Memory B cell (primary cell): ENCODE measurements at regions not wholly inside any gene's neighbourhood (a gene's known extent, or its start where the extent isn't known, plus 50 kb on each side); places are given as distances from the start of the nearest gene placed in this dataset.
"Not testable (repeated sequence)": the region's sequence is repeated elsewhere in the genome, so short reads cannot be mapped to it uniquely, and the experiment has no call there.

ENCODE experiments used
- ATAC-seq: fragments of 150-1000 bp; cut with Tn5 transposase; 2 replicates; pipeline ENCODE4 v1.10.0; 2021; ENCODE audit warnings: low read depth, mild to moderate bottlenecking, moderate library complexity
- DNase-seq, 2 donors: peaks; one replicate each; pipeline ENCODE4 v3.0.0; 2022; ENCODE audit warnings: low spot score in 2 of 2
- H3K27ac Mint-ChIP-seq: one replicate; pipeline ENCODE4 v1.8.0; 2022; ENCODE audit warnings: mild to moderate bottlenecking, moderate library complexity, mixed read lengths
- H3K27me3 Mint-ChIP-seq: one replicate; pipeline ENCODE4 v1.8.0; 2022; ENCODE audit warnings: mixed read lengths
- H3K36me3 Mint-ChIP-seq: one replicate; pipeline ENCODE4 v1.8.0; 2022; ENCODE audit warnings: mild to moderate bottlenecking, mixed read lengths
- H3K4me1 Mint-ChIP-seq: one replicate; pipeline ENCODE4 v1.8.0; 2022; ENCODE audit warnings: mixed read lengths
- H3K4me3 Mint-ChIP-seq: one replicate; pipeline ENCODE4 v1.8.0; 2022; ENCODE audit warnings: mild to moderate bottlenecking, moderate library complexity, mixed read lengths
- H3K9me3 Mint-ChIP-seq: one replicate; pipeline ENCODE4 v1.8.0; 2022; ENCODE audit warnings: mixed read lengths

DNA sequence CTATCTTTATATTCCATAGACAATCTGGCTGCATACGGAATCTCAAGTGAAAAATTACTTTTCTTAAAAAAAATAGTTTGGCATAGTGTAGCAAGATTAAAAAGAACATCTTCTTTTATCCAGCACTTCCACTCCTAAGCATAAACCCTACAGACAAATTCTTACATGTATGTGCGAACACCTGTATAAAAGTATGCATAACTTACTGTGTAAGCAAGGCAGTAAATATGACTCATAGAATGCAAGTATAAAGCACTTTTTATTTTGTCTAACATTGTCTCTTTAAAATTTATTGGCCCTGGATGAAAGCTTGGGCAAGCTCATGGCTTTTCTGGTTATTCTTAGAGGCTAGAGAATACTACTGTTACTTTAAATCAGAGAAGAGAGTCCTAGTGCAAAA, 86.4 kb downstream of the MSX2 start:
- no peak overlapping the region for H3K27ac Mint-ChIP-seq
- peaks cover 5% of the 10 kb centered on the region for H3K9me3 Mint-ChIP-seq
- no peaks in the 10 kb centered on the region for H3K27me3 Mint-ChIP-seq
- no peaks in the 10 kb centered on the region for H3K36me3 Mint-ChIP-seq
- no peaks in the 10 kb centered on the region for H3K4me1 Mint-ChIP-seq
- DNase-seq (no peak), ATAC-seq (no peak)
- no peak overlapping the region for H3K4me3 Mint-ChIP-seq

GRCh38 chr5:174807471-174807870, 83.1 kb downstream of the MSX2 start:
- H3K36me3 Mint-ChIP-seq = no peaks in the 10 kb centered on the region
- no peaks in the 10 kb centered on the region for H3K4me1 Mint-ChIP-seq
- H3K27me3 Mint-ChIP-seq = no peaks in the 10 kb centered on the region
- no peak for ATAC-seq
- H3K9me3 Mint-ChIP-seq = peaks cover 3% of the 10 kb centered on the region
- no peak for DNase-seq
- no peak overlapping the region for H3K27ac Mint-ChIP-seq
- H3K4me3 Mint-ChIP-seq = no peak overlapping the region

- Mint-ChIP-seq H3K36me3 (no peaks in the 10 kb centered on the region), H3K4me1 (no peaks in the 10 kb centered on the region), H3K9me3 (peaks cover 3% of the 10 kb centered on the region), H3K27ac (no peak overlapping the region), H3K27me3 (no peaks in the 10 kb centered on the region), H3K4me3 (no peak overlapping the region)
- DNase-seq = no peak
- no peak for ATAC-seq
Measured at GRCh38 chr5:174806729-174807128, 82.3 kb downstream of the MSX2 start.

DNA sequence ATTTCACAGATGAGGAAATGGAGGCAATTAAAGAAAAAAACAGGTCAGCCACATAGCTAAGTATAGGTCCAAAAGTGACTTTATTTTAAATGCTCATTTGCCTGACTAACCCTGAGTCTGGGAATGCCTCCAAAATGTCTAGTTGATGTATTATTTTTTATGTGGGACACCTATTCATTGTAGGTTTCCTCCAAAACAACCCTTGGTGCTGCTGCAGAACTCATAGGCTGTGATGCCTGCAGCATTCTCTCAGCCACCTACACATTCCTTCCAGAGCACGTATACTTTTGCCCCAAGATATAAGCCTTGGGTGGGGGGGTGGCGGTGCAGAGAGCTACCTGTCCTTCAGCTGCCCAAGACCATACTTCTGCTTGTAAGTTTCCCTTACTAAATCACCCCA, 77.4 kb downstream of the MSX2 start:
- H3K27ac Mint-ChIP-seq = no peak overlapping the region
- no peak overlapping the region for H3K4me3 Mint-ChIP-seq
- DNase-seq (no peak), ATAC-seq (no peak)
- H3K4me1 Mint-ChIP-seq = no peaks in the 10 kb centered on the region
- peaks cover 5% of the 10 kb centered on the region for H3K9me3 Mint-ChIP-seq
- no peaks in the 10 kb centered on the region for H3K36me3 Mint-ChIP-seq
- peaks cover 4% of the 10 kb centered on the region for H3K27me3 Mint-ChIP-seq

- Mint-ChIP-seq H3K27ac (no peak overlapping the region), H3K4me1 (no peaks in the 10 kb centered on the region), H3K9me3 (peaks cover 5% of the 10 kb centered on the region), H3K27me3 (peaks cover 4% of the 10 kb centered on the region), H3K36me3 (no peaks in the 10 kb centered on the region), H3K4me3 (no peak overlapping the region)
- ATAC-seq (no peak), DNase-seq (no peak)
Measured at GRCh38 chr5:174800435-174800834, 76.1 kb downstream of the MSX2 start.

DNA sequence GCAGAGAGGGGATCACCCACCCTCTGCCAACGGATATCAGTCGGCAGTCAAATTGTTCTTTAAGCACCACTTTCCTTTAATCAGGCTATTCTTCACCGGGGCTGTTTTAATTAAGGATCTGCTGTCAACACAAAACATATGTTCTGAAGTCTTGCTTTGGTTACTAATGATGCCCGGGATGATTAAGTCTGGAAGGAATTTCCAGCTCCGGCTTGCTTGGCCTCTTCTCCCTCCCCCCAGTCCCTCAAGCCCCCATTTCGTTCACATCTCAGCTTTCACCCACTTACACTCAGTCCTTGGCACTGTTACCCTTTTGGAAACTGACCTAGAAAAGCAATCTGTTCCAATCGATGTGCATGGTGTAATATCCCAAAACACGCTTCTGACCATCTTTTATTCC, 74.7 kb downstream of the MSX2 start:
- H3K4me3 Mint-ChIP-seq = no peak overlapping the region
- H3K9me3 Mint-ChIP-seq = peaks cover 2% of the 10 kb centered on the region
- H3K4me1 Mint-ChIP-seq = no peaks in the 10 kb centered on the region
- H3K27ac Mint-ChIP-seq = no peak overlapping the region
- peaks cover 4% of the 10 kb centered on the region for H3K27me3 Mint-ChIP-seq
- DNase-seq = no peak
- no peak for ATAC-seq
- H3K36me3 Mint-ChIP-seq = no peaks in the 10 kb centered on the region

DNA sequence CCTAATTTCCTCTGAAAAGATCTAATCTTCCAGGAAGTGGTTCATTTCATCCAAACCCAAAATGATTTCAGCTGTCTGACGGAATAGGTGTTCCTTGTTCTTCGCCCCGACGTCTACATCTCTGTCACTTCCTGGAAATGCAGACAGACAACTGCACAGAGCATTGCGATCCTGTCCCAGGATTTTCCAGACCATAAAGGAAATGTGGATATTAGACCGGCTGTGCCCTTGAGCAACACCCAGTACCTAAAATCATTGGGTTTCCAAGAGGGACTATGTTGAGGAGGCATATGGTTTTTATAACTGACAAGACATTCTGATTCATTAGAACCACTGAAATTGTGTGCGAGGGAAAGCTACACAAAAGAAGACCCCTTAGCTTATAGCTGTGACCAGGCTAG, 74.2 kb downstream of the MSX2 start:
- ATAC-seq (no peak), DNase-seq (no peak)
- no peaks in the 10 kb centered on the region for H3K36me3 Mint-ChIP-seq
- H3K4me1 Mint-ChIP-seq = no peaks in the 10 kb centered on the region
- H3K4me3 Mint-ChIP-seq = no peak overlapping the region
- no peak overlapping the region for H3K27ac Mint-ChIP-seq
- H3K9me3 Mint-ChIP-seq = peaks cover 2% of the 10 kb centered on the region
- H3K27me3 Mint-ChIP-seq = peaks cover 4% of the 10 kb centered on the region

DNA sequence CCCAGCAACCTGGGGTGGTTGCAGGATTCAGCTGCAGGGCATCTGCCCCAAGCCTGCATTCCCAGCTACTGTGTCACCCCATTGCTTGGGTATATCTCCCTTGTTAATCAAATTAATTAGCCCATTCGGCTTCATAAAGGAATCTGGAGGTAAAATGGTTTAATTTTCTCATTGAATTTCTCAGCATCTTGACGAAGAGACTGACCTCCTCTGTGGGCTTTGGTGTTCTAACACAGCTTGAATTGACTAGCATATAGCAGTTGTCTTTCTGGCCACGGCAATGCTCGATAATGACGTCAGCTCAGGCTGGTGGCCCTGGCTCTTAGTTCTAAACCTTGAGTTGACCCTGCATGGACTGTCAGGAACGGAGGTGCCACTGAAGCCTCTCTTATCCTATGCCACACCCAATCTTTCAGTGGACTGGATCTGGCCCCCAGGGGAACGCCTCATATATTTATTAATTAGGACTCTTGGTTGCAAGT, 72.4 kb downstream of the MSX2 start:
- peaks cover 8% of the 10 kb centered on the region for H3K27me3 Mint-ChIP-seq
- no peak overlapping the region for H3K4me3 Mint-ChIP-seq
- H3K27ac Mint-ChIP-seq = no peak overlapping the region
- peaks cover 2% of the 10 kb centered on the region for H3K9me3 Mint-ChIP-seq
- H3K4me1 Mint-ChIP-seq = no peaks in the 10 kb centered on the region
- ATAC-seq (no peak), DNase-seq (no peak)
- H3K36me3 Mint-ChIP-seq = no peaks in the 10 kb centered on the region

DNA sequence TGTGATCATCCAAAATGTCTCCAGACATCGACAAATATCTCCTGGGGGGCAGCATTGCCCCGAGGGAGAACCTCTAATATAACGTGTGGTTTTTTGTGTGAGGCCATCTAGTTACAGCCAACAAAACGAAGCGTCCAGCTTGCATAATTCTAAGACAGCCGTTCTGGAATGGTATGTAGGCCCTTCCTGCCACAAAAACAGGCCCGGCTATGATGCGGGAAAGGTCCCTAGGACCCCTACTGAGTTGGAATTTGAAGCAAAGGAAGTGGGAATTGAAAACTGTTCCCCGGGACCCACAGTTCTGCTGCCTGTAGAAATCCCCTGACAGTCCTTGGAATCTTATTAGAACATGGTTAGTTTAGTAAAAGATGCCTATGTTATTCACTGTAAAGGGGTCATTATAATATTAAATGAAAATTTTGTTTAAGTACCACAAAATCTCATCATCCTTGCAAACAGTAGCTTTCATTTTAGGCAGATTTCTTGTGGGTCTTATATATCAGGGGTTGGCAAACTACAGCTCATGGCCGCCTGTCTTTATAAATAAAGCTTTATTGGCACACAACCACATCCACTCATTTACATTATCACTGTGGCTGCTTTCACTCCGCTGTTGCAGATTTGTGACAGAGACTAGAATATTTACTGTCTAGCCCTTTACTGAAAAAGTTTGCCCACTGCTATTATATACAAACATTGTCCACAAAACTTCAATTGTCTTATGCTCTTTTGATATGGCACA, 70.7 kb downstream of the MSX2 start:
- H3K36me3 Mint-ChIP-seq = no peaks in the 10 kb centered on the region
- H3K4me1 Mint-ChIP-seq = no peaks in the 10 kb centered on the region
- ATAC-seq (no peak), DNase-seq (no peak)
- no peak overlapping the region for H3K27ac Mint-ChIP-seq
- H3K27me3 Mint-ChIP-seq = peaks cover 8% of the 10 kb centered on the region
- H3K4me3 Mint-ChIP-seq = no peak overlapping the region
- H3K9me3 Mint-ChIP-seq = no peaks in the 10 kb centered on the region

GRCh38 chr5:174793684-174794328, 69.4 kb downstream of the MSX2 start:
- ATAC-seq (no peak), DNase-seq (no peak)
- no peak overlapping the region for H3K27ac Mint-ChIP-seq
- H3K4me1 Mint-ChIP-seq = no peaks in the 10 kb centered on the region
- H3K27me3 Mint-ChIP-seq = peaks cover 8% of the 10 kb centered on the region
- no peaks in the 10 kb centered on the region for H3K36me3 Mint-ChIP-seq
- H3K4me3 Mint-ChIP-seq = no peak overlapping the region
- no peaks in the 10 kb centered on the region for H3K9me3 Mint-ChIP-seq

DNA sequence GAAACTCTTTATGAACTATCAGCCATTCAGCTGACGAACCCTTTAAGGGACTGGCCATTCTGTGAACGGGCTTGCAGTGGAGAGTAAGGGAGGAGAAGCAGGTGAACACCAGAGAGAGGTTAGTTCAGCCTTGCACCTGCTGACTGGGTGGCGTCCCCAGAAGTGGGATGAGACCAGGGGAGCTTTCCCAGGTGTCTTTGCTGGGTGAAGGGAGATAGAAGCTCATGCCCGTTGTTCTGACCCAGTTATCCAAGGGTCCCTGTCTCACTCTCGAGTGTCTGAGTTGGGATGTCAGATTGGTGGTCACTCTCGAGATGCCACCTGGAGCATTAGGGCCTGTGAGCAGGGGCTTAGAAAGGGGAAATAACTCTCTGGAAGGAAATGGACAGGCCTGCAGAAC, 68.7 kb downstream of the MSX2 start:
- H3K27me3 Mint-ChIP-seq = peaks cover 8% of the 10 kb centered on the region
- no peak overlapping the region for H3K27ac Mint-ChIP-seq

DNA sequence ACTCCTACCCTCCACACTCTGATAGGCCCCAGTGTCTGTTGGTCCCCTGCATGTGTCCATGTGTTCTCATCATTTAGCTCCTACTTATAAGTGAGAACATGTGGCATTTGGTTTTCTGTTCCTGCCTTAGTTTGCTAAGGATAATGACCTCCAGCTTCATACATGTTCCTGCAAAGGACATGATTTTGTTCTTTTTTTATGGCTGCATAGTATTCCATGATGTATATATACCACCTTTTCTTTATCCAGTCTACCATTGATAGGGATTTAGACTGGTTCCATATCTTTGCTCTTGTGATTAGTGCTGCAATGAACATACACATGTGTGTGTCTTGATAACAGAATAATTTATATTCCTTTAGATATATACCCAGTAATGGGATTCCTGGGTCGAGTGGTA, 67.9 kb downstream of the MSX2 start:
- not testable (repeated sequence) for DNase-seq, H3K27ac Mint-ChIP-seq, ATAC-seq, H3K4me1 Mint-ChIP-seq, H3K9me3 Mint-ChIP-seq, H3K27me3 Mint-ChIP-seq, H3K36me3 Mint-ChIP-seq, H3K4me3 Mint-ChIP-seq

More for the DNA sequence above, 68.7 kb downstream of the MSX2 start:
- Mint-ChIP-seq H3K9me3 (no peaks in the 10 kb centered on the region), H3K4me1 (no peaks in the 10 kb centered on the region), H3K36me3 (no peaks in the 10 kb centered on the region), H3K4me3 (no peak overlapping the region)
- no peak for ATAC-seq
- DNase-seq = no peak

DNA sequence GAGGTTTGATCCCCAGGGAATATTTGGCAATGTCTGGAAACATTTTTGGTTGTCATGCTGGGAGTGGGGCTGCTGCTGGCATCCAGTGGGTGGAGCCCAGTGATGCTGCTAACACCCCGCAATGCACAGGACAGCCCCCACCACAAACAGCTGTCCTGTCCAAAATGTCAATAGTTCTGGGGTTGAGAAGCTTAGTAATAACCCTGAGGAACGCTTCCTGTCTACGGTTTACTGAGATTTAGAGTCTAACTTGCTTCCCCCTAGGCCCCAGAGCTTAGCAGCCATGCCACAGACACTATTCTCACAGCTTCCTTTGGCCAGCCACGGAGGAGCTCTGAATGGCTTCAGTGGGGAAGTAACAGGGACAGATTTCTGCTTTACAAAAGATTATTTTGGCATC, 66.5 kb downstream of the MSX2 start:
- DNase-seq (no peak), ATAC-seq (no peak)
- Mint-ChIP-seq H3K4me1 (no peaks in the 10 kb centered on the region), H3K4me3 (no peak overlapping the region), H3K27me3 (peaks cover 5% of the 10 kb centered on the region), H3K9me3 (no peaks in the 10 kb centered on the region), H3K27ac (no peak overlapping the region), H3K36me3 (no peaks in the 10 kb centered on the region)

DNA sequence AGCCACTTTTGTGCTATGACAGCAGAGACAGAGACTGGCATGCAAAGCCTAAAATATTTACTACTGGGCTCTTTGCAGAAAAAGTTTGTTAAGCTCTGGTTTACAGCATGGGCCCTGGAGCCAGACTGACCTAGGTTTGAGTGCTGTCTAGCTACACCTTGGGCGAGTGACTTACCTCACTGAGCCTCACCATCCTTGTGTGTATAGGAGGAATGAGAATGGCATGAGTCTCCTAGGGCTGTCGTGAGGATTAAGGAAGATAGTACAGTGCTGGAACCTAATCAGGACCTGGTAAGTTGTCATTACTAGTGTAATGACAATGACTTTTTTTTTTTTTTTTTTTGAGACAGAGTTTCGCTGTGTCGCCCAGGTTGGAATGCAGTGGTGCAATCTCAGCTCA, 65.2 kb downstream of the MSX2 start:
- DNase-seq = no peak
- no peak overlapping the region for H3K27ac Mint-ChIP-seq
- peaks cover 5% of the 10 kb centered on the region for H3K9me3 Mint-ChIP-seq
- no peaks in the 10 kb centered on the region for H3K4me1 Mint-ChIP-seq
- ATAC-seq = no peak
- H3K4me3 Mint-ChIP-seq = no peak overlapping the region
- peaks cover 5% of the 10 kb centered on the region for H3K27me3 Mint-ChIP-seq
- H3K36me3 Mint-ChIP-seq = no peaks in the 10 kb centered on the region
